CD4-positive, alpha-beta T cell (primary cell): ENCODE measurements at regions not wholly inside any gene's neighbourhood (a gene's known extent, or its start where the extent isn't known, plus 50 kb on each side); places are given as distances from the start of the nearest gene placed in this dataset.

Experiments
- ATAC-seq: fragments of 200-7000 bp; cut with Tn5 transposase; one replicate; pipeline ENCODE4 v1.10.0; 2022; ENCODE audit warnings: mild to moderate bottlenecking; ENCODE audit not compliant: poor library complexity
- CTCF ChIA-PET: fragments of 350-600 bp; sonication (Branson Sonifier 250); formaldehyde crosslinking; loops from one replicate; lab custom pipeline; 2021; ENCODE audit warnings: antibody characterized with exemption, inconsistent platforms; lab: Charles Lee
- POLR2A ChIA-PET: fragments of 350-600 bp; sonication (Branson Sonifier 250); formaldehyde crosslinking; loops from one replicate; lab custom pipeline; 2021; ENCODE audit warnings: antibody characterized with exemption, inconsistent platforms; lab: Charles Lee
- DNase-seq, 14 experiments: peaks; one replicate each; pipeline ENCODE4 v3.0.0-alpha.2; 2013 to 2020; ENCODE audit warnings: mixed read lengths in 2 of 14
- H3K27ac ChIP-seq, 2 donors: one replicate each; pipeline versions ENCODE4 v1.5.1 to v1.7.0; 2013; ENCODE audit warnings: low read length in 2 of 2, low read depth in 1 of 2, mild to moderate bottlenecking in 1 of 2
- H3K27me3 ChIP-seq, 2 experiments: 1 replicate in 1 of 2; 2 replicates in 1 of 2; pipeline versions ENCODE4 v1.6.1 to v1.7.0; 2013; ENCODE audit warnings: low read length in 2 of 2, control low read depth in 1 of 2, mild to moderate bottlenecking in 1 of 2, moderate library complexity in 1 of 2; ENCODE audit not compliant: insufficient read depth in 2 of 2, control insufficient read depth in 1 of 2
- H3K36me3 ChIP-seq: one replicate; pipeline ENCODE4 v1.6.1; 2013; ENCODE audit warnings: low read length, control low read depth; ENCODE audit not compliant: insufficient read depth
- H3K4me1 ChIP-seq: one replicate; pipeline ENCODE4 v1.6.1; 2013; ENCODE audit warnings: low read length, control low read depth; ENCODE audit not compliant: insufficient read depth
- H3K4me3 ChIP-seq: one replicate; pipeline ENCODE4 v1.5.1; 2013; ENCODE audit warnings: mild to moderate bottlenecking, low read length, moderate library complexity
- H3K9me3 ChIP-seq, 2 experiments: 1 replicate in 1 of 2; 2 replicates in 1 of 2; pipeline versions ENCODE4 v1.6.1 to v1.7.0; 2013; ENCODE audit warnings: low read length in 2 of 2, mild to moderate bottlenecking in 2 of 2, control low read depth in 1 of 2, moderate library complexity in 1 of 2; ENCODE audit not compliant: control insufficient read depth in 1 of 2, insufficient read depth in 1 of 2
- H3K27ac Mint-ChIP-seq: one replicate; pipeline ENCODE4 v1.8.0; 2020; ENCODE audit warnings: mixed read lengths
- H3K27me3 Mint-ChIP-seq: one replicate; pipeline ENCODE4 v1.8.0; 2021; ENCODE audit warnings: mixed read lengths
- H3K36me3 Mint-ChIP-seq: one replicate; pipeline ENCODE4 v1.8.0; 2021; ENCODE audit warnings: low read depth, mixed read lengths
- H3K4me1 Mint-ChIP-seq: one replicate; pipeline ENCODE4 v1.8.0; 2021; ENCODE audit warnings: low read depth, mixed read lengths
- H3K4me3 Mint-ChIP-seq: one replicate; pipeline ENCODE4 v1.8.0; 2020; ENCODE audit warnings: mild to moderate bottlenecking, mixed read lengths
- H3K9me3 Mint-ChIP-seq: one replicate; pipeline ENCODE4 v1.8.0; 2020; ENCODE audit warnings: mixed read lengths
- CTCF ChIP-seq: fragments of 200-600 bp; IDR thresholded peaks from one replicate; pipeline ENCODE4 v1.8.0; 2022; ENCODE audit warnings: antibody characterized with exemption, mild to moderate bottlenecking
- intact Hi-C, 2 experiments: fragments of 100-400 bp; cut with DNase I in 1 of 2; cut with micrococcal nuclease in 1 of 2; formaldehyde crosslinking; loops; one replicate each; pipeline versions ENCODE4 v1.15.1 to v1.9.0; 2023 to 2025; cut with DNase I, micrococcal nuclease

GRCh38 chr9:7273575-7273974 lies 515.8 kb downstream of the KDM4C start:
- Histone ChIP-seq H3K9me3 (no peaks in the 10 kb centered on the region), H3K4me3 (no peak overlapping the region), H3K4me1 (no peaks in the 10 kb centered on the region), H3K27ac (no peak overlapping the region), H3K27me3 (no peaks in the 10 kb centered on the region), H3K36me3 (no peaks in the 10 kb centered on the region)
- no peaks in the 10 kb centered on the region for H3K4me1 Mint-ChIP-seq
- POLR2A ChIA-PET = no interaction called here
- ATAC-seq (no peak), DNase-seq (no peak)
- peaks cover 27% of the 10 kb centered on the region for H3K27me3 Mint-ChIP-seq
- intact Hi-C loops = no loop called here
- H3K4me3 Mint-ChIP-seq = no peak overlapping the region
- no peaks in the 10 kb centered on the region for H3K9me3 Mint-ChIP-seq
- CTCF ChIA-PET = no interaction called here
- TF ChIP-seq CTCF = no peak
- no peak overlapping the region for H3K27ac Mint-ChIP-seq
- H3K36me3 Mint-ChIP-seq = no peaks in the 10 kb centered on the region

- no peak for ATAC-seq
- H3K9me3 Mint-ChIP-seq = no peaks in the 10 kb centered on the region
Measured at GRCh38 chr9:7266911-7267595, 509.3 kb downstream of the KDM4C start.

GRCh38 chr9:7265181-7265580 lies 507.4 kb downstream of the KDM4C start:
- no peak overlapping the region for H3K27ac Mint-ChIP-seq
- H3K36me3 Mint-ChIP-seq = no peaks in the 10 kb centered on the region
- no peak overlapping the region for H3K27ac ChIP-seq
- POLR2A ChIA-PET = no interaction called here
- no peak for DNase-seq
- no peak for ATAC-seq
- no peak overlapping the region for H3K4me3 Mint-ChIP-seq
- H3K9me3 Mint-ChIP-seq = no peaks in the 10 kb centered on the region
- intact Hi-C loops = no loop called here
- no peak for TF ChIP-seq CTCF
- H3K4me1 ChIP-seq = no peaks in the 10 kb centered on the region
- H3K27me3 ChIP-seq = no peaks in the 10 kb centered on the region
- CTCF ChIA-PET = interaction anchor here (0.6 kb wide), 1 partner anchor 35 kb away, joined by 4 read pairs; no protein-coding TSS in a partner anchor
- no peak overlapping the region for H3K4me3 ChIP-seq
- H3K9me3 ChIP-seq = no peaks in the 10 kb centered on the region
- no peaks in the 10 kb centered on the region for H3K36me3 ChIP-seq
- H3K4me1 Mint-ChIP-seq = no peaks in the 10 kb centered on the region
- H3K27me3 Mint-ChIP-seq = peaks cover 23% of the 10 kb centered on the region

More at GRCh38 chr9:7266911-7267595, 509.3 kb downstream of the KDM4C start:
- Mint-ChIP-seq H3K36me3 (no peaks in the 10 kb centered on the region), H3K4me3 (no peak overlapping the region), H3K4me1 (no peaks in the 10 kb centered on the region), H3K27me3 (peaks cover 23% of the 10 kb centered on the region), H3K27ac (no peak overlapping the region)
- no peaks in the 10 kb centered on the region for H3K36me3 ChIP-seq
- no peaks in the 10 kb centered on the region for H3K27me3 ChIP-seq
- no peaks in the 10 kb centered on the region for H3K4me1 ChIP-seq
- no peak overlapping the region for H3K27ac ChIP-seq
- intact Hi-C loops = no loop called here
- no peaks in the 10 kb centered on the region for H3K9me3 ChIP-seq
- H3K4me3 ChIP-seq = no peak overlapping the region
- ChIA-PET POLR2A (no interaction called here), CTCF (no interaction called here)
- no peak for TF ChIP-seq CTCF
- DNase-seq = no peak
